Glutamatergic neuron (in vitro differentiated cells): ENCODE measurements at regions not wholly inside any gene's neighbourhood (a gene's known extent, or its start where the extent isn't known, plus 50 kb on each side); places are given as distances from the start of the nearest gene placed in this dataset.

Source experiments
- DNase-seq: peaks from one replicate; pipeline ENCODE4 v3.0.0; 2022
- H3K27ac Mint-ChIP-seq: one replicate; pipeline ENCODE4 v1.8.0; 2020; ENCODE audit warnings: mild to moderate bottlenecking, mixed read lengths, inconsistent platforms; ENCODE audit not compliant: unreplicated experiment
- H3K27me3 Mint-ChIP-seq: one replicate; pipeline ENCODE4 v1.8.0; 2020; ENCODE audit warnings: mild to moderate bottlenecking, moderate library complexity, mixed read lengths, inconsistent platforms; ENCODE audit not compliant: unreplicated experiment
- H3K36me3 Mint-ChIP-seq: one replicate; pipeline ENCODE4 v1.8.0; 2020; ENCODE audit warnings: mild to moderate bottlenecking, mixed read lengths, inconsistent platforms; ENCODE audit not compliant: unreplicated experiment
- H3K4me1 Mint-ChIP-seq: one replicate; pipeline ENCODE4 v1.8.0; 2020; ENCODE audit warnings: mild to moderate bottlenecking, low read depth, mixed read lengths, inconsistent platforms; ENCODE audit not compliant: unreplicated experiment
- H3K4me3 Mint-ChIP-seq: one replicate; pipeline ENCODE4 v1.8.0; 2020; ENCODE audit warnings: mild to moderate bottlenecking, mixed read lengths, inconsistent platforms; ENCODE audit not compliant: unreplicated experiment
- H3K9me3 Mint-ChIP-seq: one replicate; pipeline ENCODE4 v1.8.0; 2020; ENCODE audit warnings: mild to moderate bottlenecking, moderate library complexity, mixed read lengths, inconsistent platforms; ENCODE audit not compliant: unreplicated experiment
- TF ChIP-seq, protein P1 (sequence below): fragments of 200-600 bp; sonication (generic); IDR thresholded peaks from one replicate; pipeline ENCODE4 v1.5.0; 2021; ENCODE audit not compliant: partially characterized antibody, unreplicated experiment

DNA sequence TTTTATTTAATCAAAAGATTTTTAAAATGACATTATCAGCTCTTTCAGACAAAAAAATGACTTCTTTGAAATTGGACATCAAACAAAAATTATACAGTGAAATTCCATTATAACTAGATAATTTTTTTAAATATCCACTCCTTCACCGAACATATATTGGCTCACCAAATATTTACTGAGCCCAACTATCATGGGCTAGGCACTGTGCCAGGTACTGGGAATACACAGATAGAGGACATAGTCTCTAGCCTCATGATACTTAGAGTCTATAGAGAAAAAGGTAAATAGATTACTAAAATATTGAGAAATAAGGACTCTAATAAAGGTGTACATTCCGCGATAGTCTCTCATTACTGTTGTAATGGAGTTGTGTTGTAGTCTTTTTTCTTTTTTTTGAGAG lies 219.9 kb downstream of the SEC23A start:
- no peaks in the 10 kb centered on the region for H3K4me1 Mint-ChIP-seq
- no peak overlapping the region for H3K4me3 Mint-ChIP-seq
- TF ChIP-seq, protein P1, sequence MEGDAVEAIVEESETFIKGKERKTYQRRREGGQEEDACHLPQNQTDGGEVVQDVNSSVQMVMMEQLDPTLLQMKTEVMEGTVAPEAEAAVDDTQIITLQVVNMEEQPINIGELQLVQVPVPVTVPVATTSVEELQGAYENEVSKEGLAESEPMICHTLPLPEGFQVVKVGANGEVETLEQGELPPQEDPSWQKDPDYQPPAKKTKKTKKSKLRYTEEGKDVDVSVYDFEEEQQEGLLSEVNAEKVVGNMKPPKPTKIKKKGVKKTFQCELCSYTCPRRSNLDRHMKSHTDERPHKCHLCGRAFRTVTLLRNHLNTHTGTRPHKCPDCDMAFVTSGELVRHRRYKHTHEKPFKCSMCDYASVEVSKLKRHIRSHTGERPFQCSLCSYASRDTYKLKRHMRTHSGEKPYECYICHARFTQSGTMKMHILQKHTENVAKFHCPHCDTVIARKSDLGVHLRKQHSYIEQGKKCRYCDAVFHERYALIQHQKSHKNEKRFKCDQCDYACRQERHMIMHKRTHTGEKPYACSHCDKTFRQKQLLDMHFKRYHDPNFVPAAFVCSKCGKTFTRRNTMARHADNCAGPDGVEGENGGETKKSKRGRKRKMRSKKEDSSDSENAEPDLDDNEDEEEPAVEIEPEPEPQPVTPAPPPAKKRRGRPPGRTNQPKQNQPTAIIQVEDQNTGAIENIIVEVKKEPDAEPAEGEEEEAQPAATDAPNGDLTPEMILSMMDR: no peak
- peaks cover 2% of the 10 kb centered on the region for H3K9me3 Mint-ChIP-seq
- H3K36me3 Mint-ChIP-seq: no peaks in the 10 kb centered on the region
- no peak overlapping the region for H3K27ac Mint-ChIP-seq
- no peak for DNase-seq
- H3K27me3 Mint-ChIP-seq: no peaks in the 10 kb centered on the region

- Mint-ChIP-seq H3K27ac (no peak overlapping the region), H3K36me3 (no peaks in the 10 kb centered on the region), H3K9me3 (peaks cover 2% of the 10 kb centered on the region), H3K4me1 (no peaks in the 10 kb centered on the region), H3K4me3 (no peak overlapping the region), H3K27me3 (no peaks in the 10 kb centered on the region)
- DNase-seq: no peak
- TF ChIP-seq, protein P1: no peak
Measured at GRCh38 chr14:38882533-38882932, 220.5 kb downstream of the SEC23A start.

DNA sequence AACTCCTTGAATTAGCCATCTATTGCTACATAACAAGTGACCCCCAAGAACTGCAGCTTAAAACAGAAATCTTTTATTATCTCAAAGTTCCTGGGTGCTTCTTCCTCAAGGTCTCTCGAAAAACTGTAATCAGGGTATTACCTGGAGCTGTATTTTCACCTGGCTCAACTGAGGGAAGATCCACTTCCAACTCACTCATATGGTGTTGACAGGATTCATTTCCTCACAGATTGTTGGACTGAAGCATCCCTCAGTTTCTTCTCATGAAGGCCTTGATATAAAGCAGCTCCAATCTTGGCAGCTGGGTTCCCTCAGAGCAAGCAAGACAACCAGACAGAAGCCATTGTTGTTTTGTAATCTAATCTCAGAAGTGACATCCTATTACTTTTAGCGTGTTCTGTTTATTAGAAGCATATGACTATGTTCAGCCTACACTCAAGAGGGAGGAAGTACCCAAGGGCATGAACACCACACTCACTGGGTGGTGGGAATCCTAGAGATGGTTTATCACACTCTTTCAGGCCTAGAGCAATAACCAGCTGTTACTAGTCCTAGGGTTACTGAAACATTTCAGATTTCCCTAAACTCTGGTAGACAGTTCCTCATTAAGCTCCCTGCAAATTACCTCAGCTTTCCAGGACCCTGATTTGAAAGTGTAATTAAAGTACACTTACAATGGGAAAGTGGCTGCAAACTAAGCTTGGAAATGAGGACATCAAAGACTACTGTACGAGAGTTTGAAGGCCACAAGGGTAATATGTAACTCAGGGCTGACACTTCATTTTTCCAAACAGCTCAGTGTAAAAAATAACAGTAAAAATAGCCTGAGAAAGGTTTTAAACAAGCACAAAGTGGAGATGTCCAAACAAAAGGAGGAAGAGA lies 222.2 kb downstream of the SEC23A start:
- no peak for DNase-seq
- Mint-ChIP-seq H3K4me1 (no peaks in the 10 kb centered on the region), H3K36me3 (no peaks in the 10 kb centered on the region), H3K27ac (no peak overlapping the region), H3K9me3 (peaks cover 2% of the 10 kb centered on the region), H3K27me3 (no peaks in the 10 kb centered on the region), H3K4me3 (no peak overlapping the region)
- TF ChIP-seq, protein P1: no peak

- Mint-ChIP-seq H3K27ac (no peak overlapping the region), H3K27me3 (no peaks in the 10 kb centered on the region), H3K4me1 (no peaks in the 10 kb centered on the region), H3K4me3 (no peak overlapping the region), H3K36me3 (no peaks in the 10 kb centered on the region), H3K9me3 (peaks cover 2% of the 10 kb centered on the region)
- DNase-seq: no peak
- TF ChIP-seq, protein P1: no peak
Measured at GRCh38 chr14:38877744-38878388, 225.2 kb downstream of the SEC23A start.

GRCh38 chr14:38874721-38875120 lies 228.3 kb downstream of the SEC23A start:
- Mint-ChIP-seq H3K4me3 (no peak overlapping the region), H3K4me1 (no peaks in the 10 kb centered on the region), H3K36me3 (no peaks in the 10 kb centered on the region), H3K27ac (no peak overlapping the region), H3K27me3 (no peaks in the 10 kb centered on the region), H3K9me3 (no peaks in the 10 kb centered on the region)
- no peak for DNase-seq
- TF ChIP-seq, protein P1: no peak
